ENCODE measurements at regions not wholly inside any gene's neighbourhood (a gene's known extent, or its start where the extent isn't known, plus 50 kb on each side); places are given as distances from the start of the nearest gene placed in this dataset.

DNA sequence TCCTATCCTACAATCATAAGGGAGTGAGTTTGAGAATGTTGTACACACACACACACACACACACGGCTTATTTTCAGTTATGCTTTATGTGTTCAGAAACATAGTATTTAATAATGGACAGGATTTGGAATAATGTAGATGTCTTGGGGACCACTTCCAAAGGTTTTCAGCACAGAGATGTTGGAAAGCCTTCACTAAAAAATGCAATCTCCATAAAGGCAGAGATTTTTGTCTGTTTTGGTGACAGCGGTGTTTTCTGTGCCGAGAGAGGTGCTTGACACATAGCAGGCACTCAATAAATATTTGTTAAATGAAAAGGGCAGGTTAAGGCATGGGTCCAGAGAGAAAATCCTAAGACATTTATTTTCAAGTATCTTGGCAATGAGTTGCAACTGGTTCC lies 428.2 kb upstream of the RGMA start:
- DNase-seq, result no peak

DNA sequence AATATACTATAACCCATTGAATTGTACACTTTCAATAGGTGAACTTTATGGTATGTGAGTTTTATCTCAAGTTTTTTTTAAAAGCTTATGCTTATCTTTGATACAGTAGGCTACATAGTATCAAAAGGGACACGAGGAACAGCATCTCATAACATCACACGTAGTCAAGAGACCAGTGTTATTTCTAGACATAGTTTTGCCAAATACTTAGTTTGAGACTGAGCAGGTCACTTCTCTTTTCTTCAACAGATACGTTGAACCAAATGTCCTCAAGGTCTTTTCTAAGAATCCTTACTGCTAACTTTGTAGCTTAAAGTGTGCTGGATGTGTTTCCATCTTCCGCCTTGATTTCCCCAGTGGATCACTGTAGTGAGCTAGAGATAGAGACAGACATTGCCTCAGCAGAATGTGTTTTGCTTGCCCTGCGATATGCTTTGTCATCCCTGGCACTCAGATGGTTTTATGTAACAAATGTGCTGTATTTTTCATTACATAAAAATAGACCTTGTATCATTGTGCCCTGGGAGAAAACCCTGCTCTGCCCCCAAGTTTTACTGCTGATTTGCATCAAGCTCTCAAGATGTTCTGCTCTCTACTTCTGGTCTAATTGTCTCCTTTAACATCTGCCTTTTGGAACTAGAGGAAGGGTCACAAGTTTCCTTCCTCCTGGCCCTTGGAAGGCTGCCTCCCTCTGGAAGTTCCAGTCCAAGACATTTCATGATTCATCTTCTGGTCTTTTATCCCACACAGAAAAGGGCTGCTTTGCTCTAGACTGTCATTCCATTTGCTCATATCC lies 426.4 kb upstream of the RGMA start:
- DNase-seq, result no peak

DNA sequence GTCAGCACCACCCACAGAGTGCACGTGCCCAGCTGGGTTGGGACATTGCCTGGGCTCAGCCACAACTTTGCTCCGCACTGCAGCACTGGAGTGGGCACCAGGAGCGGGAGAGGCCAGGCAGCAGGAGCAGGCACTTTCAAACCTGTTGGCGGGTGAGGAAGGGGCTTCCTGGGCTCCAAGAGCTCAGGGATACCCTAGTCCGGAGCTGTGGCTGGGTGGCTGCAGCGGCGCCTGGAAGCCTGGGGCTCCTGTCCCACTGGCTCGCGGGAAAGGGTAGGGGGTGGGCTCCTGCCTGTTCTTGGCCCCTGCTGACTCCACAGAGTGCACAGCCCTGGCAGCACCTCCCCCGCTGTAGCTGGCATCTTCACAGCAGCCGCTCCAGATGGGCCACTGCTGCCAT lies 417.6 kb upstream of the RGMA start:
- DNase-seq, result no peak

DNA sequence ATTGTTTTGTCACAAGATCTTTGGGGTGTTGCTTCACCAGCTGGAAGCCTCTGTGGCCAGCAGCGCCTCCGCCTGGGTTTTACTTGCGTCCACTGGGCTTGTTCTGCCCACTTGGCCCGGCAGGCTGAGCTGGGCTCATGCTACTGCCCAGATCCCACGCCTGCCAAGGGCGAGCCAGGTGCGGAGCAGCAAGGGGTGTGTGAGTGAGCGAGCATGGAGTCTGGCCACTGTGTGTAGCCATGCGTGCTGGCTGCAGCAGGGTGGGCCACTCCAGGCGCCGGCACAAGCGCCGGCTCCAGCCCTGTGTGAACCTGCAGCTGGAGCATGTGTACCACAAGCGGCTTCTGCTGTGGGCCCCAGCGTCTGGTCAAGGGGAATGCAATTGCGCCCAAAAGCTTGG lies 416.5 kb upstream of the RGMA start:
- DNase-seq, result no peak

DNA sequence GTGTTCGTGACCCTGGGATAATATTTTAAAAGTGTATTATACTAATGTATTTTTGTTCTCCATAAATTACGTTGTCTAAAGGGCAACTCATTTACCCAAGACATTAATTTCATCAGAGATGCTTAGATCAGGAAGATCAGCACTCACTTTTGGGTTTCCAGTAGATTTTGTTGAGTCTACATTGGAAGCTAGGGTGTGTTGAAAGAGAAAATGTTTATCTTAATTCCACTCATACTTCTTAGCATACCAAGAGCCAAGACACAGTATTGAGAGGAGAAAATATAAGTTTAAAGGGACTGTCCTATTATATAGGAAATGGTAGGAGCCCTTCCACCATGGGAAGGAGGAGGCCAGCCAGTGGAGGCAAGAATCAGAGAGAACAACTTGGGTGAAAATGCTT lies 412.9 kb upstream of the RGMA start:
- no peak for DNase-seq

DNA sequence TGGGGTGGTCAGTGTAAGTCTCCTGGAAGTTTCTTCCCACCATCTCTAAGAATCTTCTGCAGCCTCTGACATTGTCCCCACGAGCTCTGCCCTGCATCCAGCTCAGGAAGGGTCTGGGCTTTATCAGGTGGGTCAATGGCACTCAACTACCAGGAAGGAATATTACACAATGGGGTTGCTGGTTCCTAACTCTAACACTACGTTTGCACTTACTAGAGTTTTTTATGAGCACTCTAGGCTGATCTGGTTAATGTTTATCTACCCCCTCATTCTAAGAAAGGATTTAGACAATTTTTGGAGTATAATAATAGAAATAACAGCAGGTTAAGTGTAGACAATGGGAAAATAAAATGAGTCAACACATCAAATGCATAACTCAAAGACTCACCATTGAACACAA lies 411.1 kb upstream of the RGMA start:
- no peak for DNase-seq

DNA sequence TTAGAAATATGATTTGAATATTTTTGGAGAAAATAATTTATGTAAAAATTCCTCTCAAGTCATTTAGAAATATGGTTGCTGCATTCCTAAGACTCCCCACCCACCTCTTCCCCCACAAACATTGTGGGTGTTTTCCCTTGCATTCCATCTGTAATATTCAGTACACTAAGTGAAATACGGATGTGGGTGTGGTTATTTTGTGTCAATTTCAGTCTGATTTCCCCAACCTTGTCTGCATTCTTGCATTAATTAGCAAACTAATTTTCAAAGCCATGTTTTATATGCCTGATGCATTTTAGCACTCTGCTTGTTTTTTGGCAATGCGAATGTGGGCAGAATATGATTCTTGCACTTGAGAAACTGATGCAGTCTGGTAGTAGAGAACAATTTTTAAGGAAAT lies 408.3 kb upstream of the RGMA start:
- no peak for DNase-seq

DNA sequence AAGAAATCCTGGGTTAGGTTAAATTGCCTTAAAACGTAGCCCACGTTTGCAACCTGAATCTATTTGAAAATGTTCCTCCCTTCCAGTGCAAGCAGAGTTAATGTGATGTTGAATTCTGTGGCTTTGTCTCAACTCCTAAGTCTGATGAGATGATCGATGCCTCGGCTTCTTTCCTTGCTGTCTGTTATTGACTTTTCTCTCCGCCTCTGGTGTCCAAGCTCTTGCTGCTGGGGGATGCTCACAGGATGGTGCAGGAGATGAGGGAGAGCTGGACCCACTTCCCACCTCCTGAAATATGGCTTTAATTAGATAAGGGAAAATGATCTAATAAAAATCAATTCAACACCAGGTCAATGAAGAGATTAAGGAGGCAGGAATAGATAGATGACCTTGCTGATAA lies 407.9 kb upstream of the RGMA start:
- no peak for DNase-seq

DNA sequence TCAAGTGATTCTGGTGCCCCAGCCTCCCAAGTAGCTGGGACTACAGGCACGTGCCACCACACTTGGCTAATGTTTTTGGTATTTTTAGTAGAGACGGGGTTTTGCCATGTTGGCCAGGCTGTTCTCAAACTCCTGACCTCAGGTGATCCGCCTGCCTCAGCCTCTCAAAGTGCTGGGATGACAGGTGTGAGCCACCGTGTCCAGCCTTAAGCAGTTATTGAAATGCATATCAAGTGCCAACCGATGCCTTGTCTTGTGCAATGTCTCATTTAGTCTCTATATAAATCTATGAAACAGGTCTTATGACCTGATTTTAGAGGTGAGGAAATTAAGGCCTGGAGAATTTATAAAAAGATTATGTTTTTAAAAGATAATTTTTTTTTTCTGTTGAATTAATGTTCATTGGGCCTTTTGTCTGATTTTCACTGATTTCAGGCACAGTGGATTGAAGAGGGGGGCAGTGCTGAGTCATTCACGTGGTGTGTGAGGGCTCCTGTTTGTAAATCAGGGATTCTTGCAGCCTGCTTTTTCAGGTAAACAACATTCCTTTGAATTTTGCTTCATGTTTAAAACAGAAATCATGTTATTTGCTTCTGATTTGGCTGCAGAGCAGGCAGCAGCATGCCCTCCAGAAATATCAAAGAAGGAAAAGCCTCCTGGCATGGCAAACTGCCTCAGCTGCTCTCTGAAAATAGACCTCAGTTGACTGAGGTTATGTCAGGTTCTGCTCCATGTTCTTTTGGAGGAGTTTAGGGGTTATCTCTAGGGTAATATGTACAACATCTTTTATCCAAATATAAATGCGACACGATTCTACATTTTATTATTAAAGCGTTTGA lies 407.0 kb upstream of the RGMA start:
- DNase-seq, result no peak

DNA sequence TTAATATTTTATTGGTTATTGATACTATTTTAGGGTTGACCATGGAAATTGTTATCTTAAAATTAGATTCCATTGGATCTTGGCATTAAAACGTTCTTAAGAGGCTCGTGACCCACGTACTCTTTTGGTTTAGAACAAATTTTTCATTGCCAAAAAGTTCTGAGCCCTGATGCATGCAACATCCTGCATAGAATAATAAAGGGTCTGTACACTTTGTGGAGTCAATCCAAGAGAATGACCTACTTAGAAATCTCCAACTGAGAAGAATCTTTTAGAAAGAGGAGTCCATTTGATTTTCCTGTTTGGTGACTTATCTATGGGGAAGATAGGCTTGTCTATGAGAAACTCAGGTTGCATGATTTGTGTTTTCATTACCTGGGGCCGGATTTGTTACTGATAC lies 404.2 kb upstream of the RGMA start:
- DNase-seq, result no peak

DNA sequence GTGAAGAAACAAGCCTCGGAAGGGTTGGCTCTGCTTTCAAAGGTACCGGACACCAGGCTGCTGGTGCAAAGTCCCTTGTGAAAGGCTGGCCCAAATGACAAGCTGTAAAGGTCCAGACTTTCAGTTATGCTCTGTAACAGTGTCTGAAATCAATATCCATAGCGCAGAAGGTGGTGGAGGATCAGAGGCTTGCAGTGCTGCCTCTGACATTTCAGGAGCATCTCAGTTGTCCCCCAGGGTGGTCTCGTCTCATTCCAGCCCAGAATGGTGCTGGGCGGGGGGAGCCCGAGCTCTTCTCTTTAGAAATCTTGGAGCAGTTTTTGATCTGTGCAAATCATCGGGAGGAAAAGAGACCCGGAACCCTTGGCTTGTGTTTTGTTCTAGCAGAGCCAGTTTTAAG lies 402.3 kb upstream of the RGMA start:
- DNase-seq, result no peak

DNA sequence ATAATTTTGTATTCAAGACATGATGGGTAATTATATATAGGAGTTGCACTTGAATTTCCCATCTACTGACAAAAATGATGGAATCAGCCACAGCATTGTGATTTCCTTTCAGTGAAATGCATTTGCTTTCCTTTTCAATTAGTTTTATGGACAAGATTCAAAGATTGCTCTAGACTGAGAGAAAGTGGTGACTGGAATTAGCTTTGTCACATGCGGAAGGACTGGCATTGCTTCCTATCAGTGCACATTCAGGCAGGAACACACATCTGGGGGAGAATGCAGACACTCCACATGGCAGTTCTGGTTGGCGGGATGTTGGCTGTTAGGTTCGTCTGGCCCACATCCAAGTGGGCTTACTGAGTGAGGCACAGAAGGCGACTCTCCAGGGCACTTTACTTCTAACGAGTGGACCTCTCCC lies 399.3 kb upstream of the RGMA start:
- DNase-seq, result no peak

DNA sequence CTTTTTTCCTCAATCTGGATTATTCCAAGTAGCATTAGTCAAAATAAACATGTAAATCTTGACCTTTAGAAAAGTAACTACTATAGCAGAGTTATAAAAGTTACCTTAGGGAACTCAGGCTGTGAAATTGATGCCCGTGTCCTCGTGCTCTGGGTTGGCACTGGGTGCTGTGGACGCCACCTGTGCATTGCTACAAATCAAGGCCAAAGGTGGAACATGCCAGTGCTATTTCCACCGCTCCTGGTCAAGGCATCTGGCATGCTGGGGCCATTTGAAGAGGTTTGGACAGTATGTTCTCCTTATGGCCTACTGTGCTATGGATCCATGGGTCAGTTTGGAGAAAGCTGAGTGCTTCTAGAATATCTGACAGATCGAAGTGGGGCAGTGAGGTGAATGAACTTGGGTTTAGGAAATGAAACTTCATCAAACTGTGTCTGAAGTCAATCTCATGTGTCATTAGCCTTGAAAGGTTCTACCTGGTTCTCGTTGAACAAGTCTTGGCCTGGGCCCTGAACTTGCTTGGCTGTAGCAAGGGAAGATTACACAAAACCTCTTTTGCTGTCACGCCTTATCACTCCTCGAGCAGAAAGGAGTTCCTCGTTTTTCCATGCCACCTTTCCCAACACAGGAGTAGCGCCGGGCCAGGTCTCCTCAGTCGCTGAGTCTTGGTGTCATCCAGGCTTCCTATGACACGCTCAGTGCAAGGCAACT lies 397.6 kb upstream of the RGMA start:
- no peak for DNase-seq

DNA sequence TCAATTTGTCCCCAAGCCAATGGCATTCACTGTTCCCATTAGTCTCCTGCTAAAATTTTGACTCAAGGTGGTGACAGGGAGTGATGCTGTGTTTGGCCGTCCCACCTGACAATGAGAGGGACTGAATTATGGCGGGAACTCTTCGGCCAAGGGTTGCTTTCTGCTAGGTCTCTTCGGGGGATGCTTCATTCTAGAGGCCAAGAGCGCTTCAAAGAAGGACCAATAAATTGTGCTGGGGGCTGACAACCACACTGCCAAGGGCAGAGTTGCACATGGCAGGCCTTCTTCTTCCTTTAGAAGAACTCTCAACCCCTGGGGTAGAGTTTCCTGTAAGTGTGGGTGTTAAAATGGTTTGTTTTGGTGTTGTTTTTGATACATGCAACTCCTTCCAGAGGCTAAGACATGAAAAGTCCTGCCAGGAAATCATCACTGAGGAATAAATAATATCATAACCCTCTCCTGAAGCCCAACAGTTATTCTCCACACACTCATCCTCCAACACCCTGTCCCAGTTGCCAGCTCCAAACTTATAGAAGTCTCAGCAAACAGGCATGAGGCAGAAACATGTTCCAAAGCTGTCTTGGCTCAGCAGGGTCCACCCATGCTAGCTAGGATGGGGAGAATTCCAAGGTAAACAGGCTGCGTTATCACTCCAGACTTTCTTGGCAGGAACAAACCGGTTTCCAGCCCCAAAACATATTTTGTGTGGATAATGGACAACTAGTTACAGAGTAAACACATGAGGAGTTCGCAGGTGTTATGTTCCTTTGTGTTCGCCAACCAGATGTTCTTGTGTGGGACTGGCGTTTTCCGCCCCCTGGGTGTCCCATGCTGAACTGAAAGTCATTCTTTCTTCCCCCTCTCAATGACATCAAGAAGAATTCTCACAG lies 396.7 kb upstream of the RGMA start:
- no peak for DNase-seq

DNA sequence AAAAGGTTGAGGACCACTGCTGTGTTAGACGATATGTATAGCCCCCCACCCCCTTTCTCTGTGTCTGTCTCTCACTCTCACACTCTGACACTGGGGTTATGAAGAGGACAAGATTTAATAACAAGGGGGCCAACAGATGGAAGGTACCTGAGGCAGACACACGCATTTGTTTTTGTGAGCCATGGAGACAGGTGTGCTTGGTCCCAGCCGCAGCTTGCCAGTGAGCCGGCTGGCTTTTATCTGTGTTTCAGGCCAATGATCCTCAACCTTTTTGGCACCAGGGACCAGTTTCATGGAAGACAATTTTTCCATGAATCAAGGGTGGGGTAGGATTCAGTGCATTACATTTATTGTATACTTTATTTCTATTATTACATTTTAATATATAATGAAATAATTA lies 394.9 kb upstream of the RGMA start:
- DNase-seq, result no peak

DNA sequence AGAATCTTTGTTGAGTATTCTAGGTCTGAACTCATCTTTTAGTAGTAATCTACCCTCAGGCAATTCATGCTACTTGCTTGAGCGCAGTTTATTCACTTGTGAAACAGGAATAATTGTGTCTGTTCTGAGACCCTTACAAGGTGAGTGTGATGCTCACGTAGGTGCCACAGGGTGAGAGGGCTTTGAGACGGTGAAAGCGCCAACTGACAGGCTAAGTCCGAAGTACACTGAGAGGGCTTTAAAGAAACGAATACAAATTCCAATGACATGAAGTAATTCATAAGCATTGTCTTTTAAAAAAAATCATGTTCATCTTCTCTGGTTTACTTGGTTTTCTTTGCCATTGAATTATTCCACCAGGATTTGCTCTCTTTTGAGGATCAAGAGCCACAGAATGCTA lies 393.7 kb upstream of the RGMA start:
- DNase-seq, result no peak

DNA sequence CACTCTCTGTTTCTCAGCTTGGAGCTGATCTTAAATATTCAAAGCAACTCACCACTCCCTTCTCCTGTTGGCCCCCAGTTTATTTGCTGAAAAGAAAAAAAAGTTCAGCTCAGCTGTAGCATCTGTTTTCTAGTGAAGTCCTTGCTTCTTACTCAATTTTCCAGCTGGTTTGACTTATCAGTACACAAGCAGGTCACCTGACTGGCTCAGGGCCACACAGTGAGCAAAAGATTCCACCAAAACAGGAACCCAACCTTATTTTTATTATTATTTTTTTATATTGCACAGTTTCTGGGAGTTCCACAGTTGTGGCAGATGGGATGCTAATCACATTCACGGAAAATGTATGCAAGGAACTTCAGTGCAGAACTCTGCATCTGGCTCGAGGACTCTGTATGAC lies 390.7 kb upstream of the RGMA start:
- no peak for DNase-seq

DNA sequence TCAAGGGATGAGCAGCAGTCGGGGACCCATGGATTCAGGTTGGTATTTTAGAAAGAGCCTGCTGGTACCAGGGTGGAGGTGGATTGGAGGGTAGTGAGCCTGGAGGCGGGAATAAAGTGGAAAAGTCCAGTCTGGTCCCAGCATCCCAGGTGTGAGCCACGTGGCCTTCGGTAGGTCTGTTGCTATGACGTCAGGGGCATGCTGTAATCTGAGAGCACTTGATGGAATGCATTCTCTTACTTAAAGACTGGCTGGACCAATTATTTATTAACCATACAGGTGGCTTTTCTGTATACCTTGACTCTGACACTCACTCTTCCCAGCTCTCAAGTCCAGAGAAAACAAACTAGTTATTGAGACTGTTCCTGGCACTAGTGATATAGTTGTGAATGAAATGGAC lies 389.9 kb upstream of the RGMA start:
- DNase-seq, result no peak

DNA sequence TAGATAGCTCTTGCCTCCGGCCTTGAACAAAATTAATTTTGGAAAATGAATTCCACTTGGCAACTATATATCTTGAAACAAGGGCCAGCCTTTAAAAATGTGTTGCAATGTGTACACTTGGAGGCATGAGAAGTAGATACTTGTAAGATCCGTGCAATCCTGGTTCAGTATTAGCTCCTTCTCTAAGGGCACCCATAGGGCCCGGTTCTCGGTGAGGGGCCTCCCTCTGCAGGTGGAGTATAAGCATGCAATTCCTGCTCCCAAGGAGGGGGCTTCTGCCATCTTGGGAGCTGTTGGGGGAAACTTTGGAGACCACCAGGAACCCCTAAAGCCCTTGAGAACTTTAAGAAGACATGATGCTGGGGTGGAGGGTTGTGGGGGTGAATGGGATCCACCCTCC lies 388.7 kb upstream of the RGMA start:
- DNase-seq, result no peak

DNA sequence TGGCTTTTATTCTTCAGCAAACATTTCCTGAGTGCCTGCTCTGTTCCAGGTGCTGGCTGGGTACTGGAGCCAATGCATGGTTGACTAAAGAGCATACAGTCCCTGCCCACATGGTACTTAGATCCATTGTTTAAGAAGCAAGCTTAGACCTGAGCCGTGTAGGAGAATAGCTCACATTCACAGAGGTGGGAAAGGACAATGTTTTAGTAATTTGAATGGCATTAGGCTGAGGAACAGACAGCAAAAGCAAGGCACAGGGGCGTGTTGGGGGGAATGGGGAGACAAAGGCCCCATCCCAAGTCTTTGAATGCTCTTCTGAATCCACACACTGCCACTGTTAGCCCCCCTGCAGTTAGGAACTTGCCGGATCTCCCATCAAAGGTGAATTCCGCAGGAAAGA lies 388.2 kb upstream of the RGMA start:
- DNase-seq, result no peak

DNA sequence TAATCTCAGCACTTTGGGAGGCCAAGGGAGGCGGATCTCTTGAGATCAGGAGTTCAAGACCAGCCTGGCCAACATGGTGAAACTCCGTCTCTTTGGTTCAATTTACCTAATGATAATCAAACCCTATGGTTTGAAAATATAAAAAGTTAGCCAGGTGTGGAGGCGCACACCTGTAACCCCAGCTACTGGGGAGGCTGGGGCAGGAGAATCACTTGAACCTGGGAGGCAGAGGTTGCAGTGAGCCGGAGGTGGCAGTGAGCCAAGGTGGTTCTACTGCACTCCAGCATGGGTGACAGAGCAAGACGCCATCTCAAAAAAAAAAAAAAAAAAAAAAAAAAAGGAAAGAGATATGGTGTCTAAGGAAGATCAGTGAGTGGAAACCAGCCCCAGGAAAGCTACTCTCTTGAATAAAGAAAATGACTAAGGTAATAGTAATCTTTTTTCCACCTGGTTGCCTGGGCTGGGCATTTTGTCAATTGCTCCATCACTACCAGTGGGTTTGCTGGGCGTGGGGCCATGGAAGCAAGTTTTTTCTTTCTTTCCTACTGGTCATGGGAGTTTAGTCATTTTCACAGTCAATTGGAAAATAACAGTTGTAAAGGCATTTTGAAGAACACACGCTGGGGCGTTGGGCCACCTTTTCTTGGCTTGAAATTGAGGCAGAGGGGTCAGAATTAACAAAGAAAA lies 387.6 kb upstream of the RGMA start:
- no peak for DNase-seq

DNA sequence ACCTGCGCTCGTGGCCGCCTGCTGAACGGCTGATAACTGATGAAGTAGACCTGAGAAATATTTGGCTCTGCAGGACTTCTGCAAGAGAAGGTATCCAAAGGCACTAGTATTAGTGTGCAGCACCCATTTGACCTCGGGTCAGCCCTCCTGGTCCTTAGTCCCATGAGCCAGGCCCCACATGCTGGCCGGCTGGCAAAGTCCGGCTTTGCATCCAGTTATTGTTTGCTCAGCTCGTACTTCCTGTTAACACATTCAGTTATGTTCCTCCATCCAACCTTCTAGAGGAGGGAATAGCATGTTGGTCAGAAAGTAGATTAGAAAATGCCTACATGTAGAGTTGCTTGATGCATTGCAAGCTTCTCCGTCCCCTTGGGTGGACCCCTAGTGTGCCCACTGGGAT lies 385.7 kb upstream of the RGMA start:
- no peak for DNase-seq

Measured in stimulated activated CD8-positive, alpha-beta memory T cell treated with anti-CD3 and anti-CD28 coated beads, Interleukin-4, amount 100 ng/mL, for 48 hours (primary cell).